ENCODE measurements at regions not wholly inside any gene's neighbourhood (a gene's known extent, or its start where the extent isn't known, plus 50 kb on each side); places are given as distances from the start of the nearest gene placed in this dataset.

- BruUV-seq (replicated peaks) = no TSS peak
- ChIA-PET CTCF (no interaction called here), POLR2A (ENCODE audit: low non-redundant PET) (no interaction called here)
- no peak overlapping the region for H3K4me3 ChIP-seq (ENCODE audit: low read depth, low read length, poor library complexity, severe bottlenecking)
- intact Hi-C loops (cut with micrococcal nuclease; ENCODE audit: unreplicated experiment) = no loop called here
- no peaks in the 10 kb centered on the region for H3K36me3 ChIP-seq (ENCODE audit: insufficient read depth, low read length, poor library complexity, severe bottlenecking)
- TF ChIP-seq CTCF (conservative IDR thresholded peaks at IDR 0.05; ENCODE audit: low read depth, low read length) = no peak
- TF ChIP-seq EZH2 (IDR thresholded peaks at IDR 0.05; ENCODE audit: borderline replicate concordance, low read depth, low read length, poor library complexity, severe bottlenecking) = no peak
- no peak for DNase-seq (ENCODE audit: low spot score)
- H3K4me1 ChIP-seq (ENCODE audit: insufficient read depth, low read length, poor library complexity, severe bottlenecking) = no peaks in the 10 kb centered on the region
- H3K9me3 ChIP-seq (ENCODE audit: low read depth, low read length, poor library complexity, severe bottlenecking) = no peaks in the 10 kb centered on the region
- no peaks in the 10 kb centered on the region for H3K27me3 ChIP-seq (replicated peaks; ENCODE audit: insufficient read depth, low read depth, low read length, poor library complexity)
- H3K27ac ChIP-seq (ENCODE audit: low read depth, low read length, poor library complexity, severe bottlenecking) = no peak overlapping the region
Observed at GRCh38 chr2:125684932-125685331, 971.0 kb upstream of the GYPC start.

- DNase-seq (ENCODE audit: low spot score) = no peak
- Histone ChIP-seq H3K9me3 (ENCODE audit: low read depth, low read length, poor library complexity, severe bottlenecking) (no peaks in the 10 kb centered on the region), H3K4me3 (ENCODE audit: low read depth, low read length, poor library complexity, severe bottlenecking) (no peak overlapping the region), H3K36me3 (ENCODE audit: insufficient read depth, low read length, poor library complexity, severe bottlenecking) (no peaks in the 10 kb centered on the region), H3K4me1 (ENCODE audit: insufficient read depth, low read length, poor library complexity, severe bottlenecking) (no peaks in the 10 kb centered on the region), H3K27ac (ENCODE audit: low read depth, low read length, poor library complexity, severe bottlenecking) (no peak overlapping the region), H3K27me3 (replicated peaks; ENCODE audit: insufficient read depth, low read depth, low read length, poor library complexity) (no peaks in the 10 kb centered on the region)
- CTCF ChIA-PET = no interaction called here
- BruUV-seq (replicated peaks) = no TSS peak
- POLR2A ChIA-PET (ENCODE audit: low non-redundant PET) = no interaction called here
- intact Hi-C loops (cut with micrococcal nuclease; ENCODE audit: unreplicated experiment) = no loop called here
- no peak for TF ChIP-seq EZH2 (IDR thresholded peaks at IDR 0.05; ENCODE audit: borderline replicate concordance, low read depth, low read length, poor library complexity, severe bottlenecking)
- TF ChIP-seq CTCF (conservative IDR thresholded peaks at IDR 0.05; ENCODE audit: low read depth, low read length) = no peak
Observed at GRCh38 chr2:125696560-125696959, 959.4 kb upstream of the GYPC start.

GRCh38 chr2:125698280-125698679 lies 957.7 kb upstream of the GYPC start:
- BruUV-seq (replicated peaks) = no TSS peak
- H3K27ac ChIP-seq (ENCODE audit: low read depth, low read length, poor library complexity, severe bottlenecking) = no peak overlapping the region
- POLR2A ChIA-PET (ENCODE audit: low non-redundant PET) = no interaction called here
- TF ChIP-seq EZH2 (IDR thresholded peaks at IDR 0.05; ENCODE audit: borderline replicate concordance, low read depth, low read length, poor library complexity, severe bottlenecking) (no peak), CTCF (conservative IDR thresholded peaks at IDR 0.05; ENCODE audit: low read depth, low read length) (no peak)
- H3K4me3 ChIP-seq (ENCODE audit: low read depth, low read length, poor library complexity, severe bottlenecking) = no peak overlapping the region
- no peaks in the 10 kb centered on the region for H3K36me3 ChIP-seq (ENCODE audit: insufficient read depth, low read length, poor library complexity, severe bottlenecking)
- intact Hi-C loops (cut with micrococcal nuclease; ENCODE audit: unreplicated experiment) = no loop called here
- CTCF ChIA-PET = no interaction called here
- no peak for DNase-seq (ENCODE audit: low spot score)
- H3K27me3 ChIP-seq (replicated peaks; ENCODE audit: insufficient read depth, low read depth, low read length, poor library complexity) = no peaks in the 10 kb centered on the region
- no peaks in the 10 kb centered on the region for H3K4me1 ChIP-seq (ENCODE audit: insufficient read depth, low read length, poor library complexity, severe bottlenecking)
- no peaks in the 10 kb centered on the region for H3K9me3 ChIP-seq (ENCODE audit: low read depth, low read length, poor library complexity, severe bottlenecking)
